GM03348 (cell line): ENCODE measurements at regions not wholly inside any gene's neighbourhood (a gene's known extent, or its start where the extent isn't known, plus 50 kb on each side); places are given as distances from the start of the nearest gene placed in this dataset.
"Not testable (repeated sequence)": the region's sequence is repeated elsewhere in the genome, so short reads cannot be mapped to it uniquely, and the experiment has no call there.

Experiments
- DNase-seq: peaks from one replicate; pipeline ENCODE4 v3.0.0; 2012; ENCODE audit warnings: low spot score

GRCh38 chr10:25713894-25714240 lies 220.2 kb upstream of the MYO3A start:
- DNase-seq = no peak

GRCh38 chr10:25724241-25724640 lies 209.8 kb upstream of the MYO3A start:
- no peak for DNase-seq

GRCh38 chr10:25725917-25726716 lies 207.9 kb upstream of the MYO3A start:
- peak; percentile 61 for DNase-seq

- DNase-seq = no peak
These were observed 195.3 kb upstream of the MYO3A start for GRCh38 chr10:25738776-25739175.

GRCh38 chr10:25743832-25744231 lies 190.2 kb upstream of the MYO3A start:
- DNase-seq = no peak

GRCh38 chr10:25744574-25744973 lies 189.5 kb upstream of the MYO3A start:
- no peak for DNase-seq

- no peak for DNase-seq
These were observed 188.1 kb upstream of the MYO3A start for GRCh38 chr10:25745976-25746375.

- no peak for DNase-seq
These were observed 186.9 kb upstream of the MYO3A start for GRCh38 chr10:25747084-25747483.

GRCh38 chr10:25748509-25748908 lies 185.5 kb upstream of the MYO3A start:
- no peak for DNase-seq

GRCh38 chr10:25753776-25754175 lies 180.3 kb upstream of the MYO3A start:
- no peak for DNase-seq

GRCh38 chr10:25755874-25756273 lies 178.2 kb upstream of the MYO3A start:
- not testable (repeated sequence) for DNase-seq

- no peak for DNase-seq
These were observed 177.2 kb upstream of the MYO3A start for GRCh38 chr10:25756784-25757183.

GRCh38 chr10:25758041-25758457 lies 176.0 kb upstream of the MYO3A start:
- peak; percentile 13 for DNase-seq

GRCh38 chr10:25758511-25758910 lies 175.5 kb upstream of the MYO3A start:
- DNase-seq = no peak

GRCh38 chr10:25761937-25762336 lies 172.1 kb upstream of the MYO3A start:
- no peak for DNase-seq

GRCh38 chr10:25766213-25766612 lies 167.8 kb upstream of the MYO3A start:
- DNase-seq = no peak

GRCh38 chr10:25766687-25767221 lies 167.3 kb upstream of the MYO3A start:
- no peak for DNase-seq

GRCh38 chr10:25768167-25768566 lies 165.9 kb upstream of the MYO3A start:
- no peak for DNase-seq

GRCh38 chr10:25778646-25779045 lies 155.4 kb upstream of the MYO3A start:
- DNase-seq = no peak

GRCh38 chr10:25786161-25786560 lies 147.9 kb upstream of the MYO3A start:
- no peak for DNase-seq

- no peak for DNase-seq
These were observed 147.1 kb upstream of the MYO3A start for GRCh38 chr10:25786899-25787298.

- DNase-seq = no peak
These were observed 136.1 kb upstream of the MYO3A start for GRCh38 chr10:25797888-25798429.

- no peak for DNase-seq
These were observed 129.5 kb upstream of the MYO3A start for GRCh38 chr10:25804505-25804904.

- no peak for DNase-seq
These were observed 128.0 kb upstream of the MYO3A start for GRCh38 chr10:25805986-25806385.
